ENCODE measurements at regions not wholly inside any gene's neighbourhood (a gene's known extent, or its start where the extent isn't known, plus 50 kb on each side); places are given as distances from the start of the nearest gene placed in this dataset.
"Not testable (repeated sequence)": the region's sequence is repeated elsewhere in the genome, so short reads cannot be mapped to it uniquely, and the experiment has no call there.

- H3K9me3 Mint-ChIP-seq: no peaks in the 10 kb centered on the region
- H3K4me1 Mint-ChIP-seq: peaks cover 60% of the 10 kb centered on the region
- TF ChIP-seq OVOL2 (CRISPR knock-in tag; IDR thresholded peaks at IDR 0.05; ENCODE audit: borderline replicate concordance) (no peak), HMGA2 (CRISPR knock-in tag; IDR thresholded peaks at IDR 0.05) (no peak), USF1 (CRISPR knock-in tag; IDR thresholded peaks at IDR 0.05) (no peak), JAZF1 (CRISPR knock-in tag; IDR thresholded peaks at IDR 0.05) (no peak), JUN (CRISPR knock-in tag; IDR thresholded peaks at IDR 0.05) (no peak), ZNF512 (CRISPR knock-in tag; IDR thresholded peaks at IDR 0.05; ENCODE audit: borderline replicate concordance) (no peak), CBFB (CRISPR knock-in tag; IDR thresholded peaks at IDR 0.05; ENCODE audit: low read depth) (no peak), ZNF671 (CRISPR knock-in tag; IDR thresholded peaks at IDR 0.05) (no peak), STAT6 (CRISPR knock-in tag; conservative IDR thresholded peaks at IDR 0.05; ENCODE audit: low read depth) (no peak)
- CTCF ChIA-PET: interaction anchor here (0.6 to 2.7 kb wide), 3 partner anchors 11 to 43 kb away, joined by 3 to 17 read pairs (median 3); no protein-coding TSS in a partner anchor
- no peaks in the 10 kb centered on the region for H3K36me3 Mint-ChIP-seq
- H3K4me3 Mint-ChIP-seq: no peak overlapping the region; the same call in 1 of the 2 replicates
- DNase-seq (ENCODE audit: low spot score) (peak; percentile 71), ATAC-seq (peak; percentile 90)
- H3K27ac Mint-ChIP-seq: peak overlapping the region; percentile 92
- POLR2A ChIA-PET: interaction anchor here (0.5 to 0.6 kb wide), 2 partner anchors 37 to 129 kb away, joined by 3 to 5 read pairs; no protein-coding TSS in a partner anchor
- H3K27me3 Mint-ChIP-seq (ENCODE audit: low read depth): peaks cover 9% of the 10 kb centered on the region
Measured at GRCh38 chr15:75775296-75776064, 62.8 kb upstream of the CSPG4 start.

- H3K36me3 Mint-ChIP-seq; POLR2A ChIA-PET; DNase-seq (ENCODE audit: low spot score); H3K4me3 Mint-ChIP-seq; ATAC-seq; H3K9me3 Mint-ChIP-seq; H3K27me3 Mint-ChIP-seq (ENCODE audit: low read depth); CTCF ChIA-PET; H3K27ac Mint-ChIP-seq: not testable (repeated sequence)
- peak; percentile 84 for TF ChIP-seq PRDM15 (CRISPR knock-in tag; IDR thresholded peaks at IDR 0.05)
- peaks cover 68% of the 10 kb centered on the region for H3K4me1 Mint-ChIP-seq
Measured at GRCh38 chr15:75773974-75774373, 61.3 kb upstream of the CSPG4 start.

GRCh38 chr15:75771054-75771453 lies 58.4 kb upstream of the CSPG4 start:
- TF ChIP-seq TEAD1 (CRISPR knock-in tag; IDR thresholded peaks at IDR 0.05) (peak; percentile 75; the same call in 1 of the 2 replicates), ZNF121 (CRISPR knock-in tag; IDR thresholded peaks at IDR 0.05) (peak; percentile 71), FOXP4 (CRISPR knock-in tag; IDR thresholded peaks at IDR 0.05) (peak; percentile 62; the same call in 1 of the 2 replicates), ETV6 (CRISPR knock-in tag; IDR thresholded peaks at IDR 0.05) (peak; percentile 68; the same call in 1 of the 2 replicates), MAX (CRISPR knock-in tag; IDR thresholded peaks at IDR 0.05) (0 out of 2 replicates have a peak, but pooled peaks have one; percentile 51), ZNF423 (CRISPR knock-in tag; IDR thresholded peaks at IDR 0.05) (0 out of 2 replicates have a peak, but pooled peaks have one; percentile 16)
- ATAC-seq; H3K27me3 Mint-ChIP-seq (ENCODE audit: low read depth); H3K36me3 Mint-ChIP-seq; POLR2A ChIA-PET; H3K9me3 Mint-ChIP-seq: not testable (repeated sequence)
- H3K4me1 Mint-ChIP-seq: peaks cover 54% of the 10 kb centered on the region
- CTCF ChIA-PET: interaction anchor here (1.2 to 2.2 kb wide), 3 partner anchors 15 to 43 kb away, joined by 4 to 14 read pairs (median 5); no protein-coding TSS in a partner anchor
- peak overlapping the region; percentile 85 for H3K27ac Mint-ChIP-seq
- DNase-seq (ENCODE audit: low spot score): peak; percentile 51
- peak overlapping the region; percentile 14; the same call in 1 of the 2 replicates for H3K4me3 Mint-ChIP-seq

Data from WTC11 (cell line).